Activated CD4-positive, alpha-beta T cell treated with anti-CD3 and anti-CD28 coated beads for 36 hours (primary cell): ENCODE measurements at regions not wholly inside any gene's neighbourhood (a gene's known extent, or its start where the extent isn't known, plus 50 kb on each side); places are given as distances from the start of the nearest gene placed in this dataset.

Experiments used
- ATAC-seq: fragments of 200-7000 bp; cut with Tn5 transposase; one replicate; pipeline ENCODE4 v1.10.0; 2021; ENCODE audit warnings: mild to moderate bottlenecking, moderate library complexity
- CTCF ChIA-PET: fragments of 350-600 bp; sonication (Branson Sonifier 250); formaldehyde crosslinking; loops from one replicate; lab custom pipeline; 2021; ENCODE audit warnings: antibody characterized with exemption; lab: Charles Lee
- POLR2A ChIA-PET: fragments of 350-600 bp; sonication (Branson Sonifier 250); formaldehyde crosslinking; loops from one replicate; lab custom pipeline; 2021; ENCODE audit warnings: antibody characterized with exemption, inconsistent platforms; lab: Charles Lee
- DNase-seq: peaks from one replicate; pipeline ENCODE4 v3.0.0-alpha.2; 2020
- H3K27ac Mint-ChIP-seq: one replicate; pipeline ENCODE4 v1.8.0; 2021; ENCODE audit warnings: mixed read lengths
- H3K27me3 Mint-ChIP-seq: one replicate; pipeline ENCODE4 v1.8.0; 2021; ENCODE audit warnings: mixed read lengths
- H3K36me3 Mint-ChIP-seq: one replicate; pipeline ENCODE4 v1.8.0; 2021; ENCODE audit warnings: low read depth, mixed read lengths
- H3K4me1 Mint-ChIP-seq: one replicate; pipeline ENCODE4 v1.8.0; 2021; ENCODE audit warnings: mixed read lengths
- H3K4me3 Mint-ChIP-seq: one replicate; pipeline ENCODE4 v1.8.0; 2021; ENCODE audit warnings: mild to moderate bottlenecking, moderate library complexity, mixed read lengths
- H3K9me3 Mint-ChIP-seq: one replicate; pipeline ENCODE4 v1.8.0; 2021; ENCODE audit warnings: low read depth, mixed read lengths
- intact Hi-C, 2 experiments: fragments of 100-400 bp; cut with DNase I in 1 of 2; cut with micrococcal nuclease in 1 of 2; formaldehyde crosslinking; loops; one replicate each; pipeline versions ENCODE4 v1.14.2 to v1.15.1; 2022 to 2024; cut with DNase I, micrococcal nuclease

DNA sequence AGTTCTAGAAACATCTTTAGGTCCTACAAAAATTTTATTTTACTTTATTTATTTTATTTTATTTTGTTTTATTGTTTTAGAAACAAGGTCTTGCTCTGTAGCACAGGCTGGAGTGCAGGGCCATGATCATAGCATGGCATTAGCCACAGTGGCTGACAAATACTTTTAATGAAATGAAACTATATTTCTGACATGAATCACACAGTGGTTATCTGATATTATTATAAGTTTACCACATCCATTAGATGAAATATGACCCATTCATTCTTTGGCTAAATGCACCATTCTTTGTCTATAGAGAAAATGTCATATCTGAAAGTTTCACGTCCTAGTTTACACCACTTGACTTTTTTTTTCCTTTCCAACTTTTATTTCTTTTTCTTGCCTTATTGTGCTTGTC, 613.4 kb upstream of the ADAMTS5 start:
- no peak for ATAC-seq
- peaks cover 2% of the 10 kb centered on the region for H3K9me3 Mint-ChIP-seq
- H3K27ac Mint-ChIP-seq, result no peak overlapping the region
- no peaks in the 10 kb centered on the region for H3K36me3 Mint-ChIP-seq
- intact Hi-C loops, result no loop called here
- H3K4me3 Mint-ChIP-seq, result no peak overlapping the region
- H3K27me3 Mint-ChIP-seq, result no peaks in the 10 kb centered on the region
- ChIA-PET CTCF (no interaction called here), POLR2A (no interaction called here)
- DNase-seq, result no peak
- no peaks in the 10 kb centered on the region for H3K4me1 Mint-ChIP-seq

DNA sequence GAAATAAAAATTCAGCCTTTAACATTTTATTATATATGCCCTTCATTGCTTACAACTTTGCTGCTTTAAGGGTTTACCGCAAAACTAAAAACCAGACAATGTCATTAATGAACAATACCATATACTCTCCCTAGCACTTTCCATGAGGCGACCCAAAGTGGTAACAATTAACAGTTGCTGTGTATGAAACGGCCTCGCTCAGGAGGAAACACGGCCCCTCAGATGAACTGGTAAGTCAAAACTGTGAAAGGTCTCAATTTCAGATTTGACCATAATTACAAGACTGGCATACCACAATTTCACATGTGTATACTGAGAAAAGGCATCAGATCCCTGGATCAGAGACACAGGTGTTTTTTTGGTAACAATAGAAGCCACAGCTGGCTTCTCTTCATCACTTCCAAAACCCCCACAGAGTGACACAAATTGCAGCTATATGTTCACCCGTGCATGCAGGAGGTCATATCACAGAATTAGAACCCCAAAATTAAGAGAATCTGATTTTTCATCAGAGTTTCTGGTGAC, 611.9 kb upstream of the ADAMTS5 start:
- intact Hi-C loops, result no loop called here
- peaks cover 2% of the 10 kb centered on the region for H3K9me3 Mint-ChIP-seq
- H3K27ac Mint-ChIP-seq, result no peak overlapping the region
- no peaks in the 10 kb centered on the region for H3K36me3 Mint-ChIP-seq
- CTCF ChIA-PET, result no interaction called here
- no peak overlapping the region for H3K4me3 Mint-ChIP-seq
- ATAC-seq (no peak), DNase-seq (no peak)
- H3K27me3 Mint-ChIP-seq, result no peaks in the 10 kb centered on the region
- no peaks in the 10 kb centered on the region for H3K4me1 Mint-ChIP-seq
- POLR2A ChIA-PET, result no interaction called here

DNA sequence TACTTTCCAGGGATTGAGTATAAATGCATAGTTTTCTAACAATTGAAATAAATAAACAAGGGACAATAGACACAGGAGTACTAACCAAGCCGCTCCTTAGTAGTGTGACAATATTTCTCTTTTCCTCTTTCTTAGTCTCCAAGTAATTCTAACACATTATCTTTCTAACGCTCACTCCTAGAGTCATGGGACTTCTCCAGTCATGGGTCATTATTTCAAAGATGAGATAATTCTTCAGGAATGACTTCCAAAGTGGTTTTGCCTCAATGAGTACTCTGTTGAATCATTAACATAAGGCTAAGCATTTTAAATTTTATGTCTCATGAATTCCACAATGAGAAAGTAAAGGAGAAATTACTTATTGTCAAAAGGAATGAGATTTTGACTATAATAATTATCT, 605.8 kb upstream of the ADAMTS5 start:
- DNase-seq (no peak), ATAC-seq (no peak)
- Mint-ChIP-seq H3K27ac (no peak overlapping the region), H3K27me3 (no peaks in the 10 kb centered on the region), H3K36me3 (no peaks in the 10 kb centered on the region), H3K4me1 (no peaks in the 10 kb centered on the region), H3K9me3 (no peaks in the 10 kb centered on the region), H3K4me3 (no peak overlapping the region)
- CTCF ChIA-PET, result no interaction called here
- POLR2A ChIA-PET, result no interaction called here
- intact Hi-C loops, result no loop called here

DNA sequence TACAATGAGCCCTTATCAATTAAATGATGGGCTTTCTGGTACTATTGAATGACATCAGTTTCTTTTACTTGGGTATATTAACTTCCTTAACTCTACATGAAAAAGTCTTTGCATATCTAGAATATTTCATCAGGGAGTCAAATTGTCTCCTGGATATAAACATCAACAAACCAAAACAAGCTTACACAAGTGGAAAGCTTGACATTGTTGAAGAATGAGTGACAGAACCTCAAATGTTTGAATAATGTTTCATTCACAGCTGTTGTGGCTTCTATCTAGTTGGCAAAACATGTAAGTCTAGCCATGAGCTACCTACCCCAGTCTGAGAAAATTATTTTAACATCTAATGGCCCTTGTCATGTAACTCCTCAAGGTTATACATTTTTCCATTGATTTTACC, 604.8 kb upstream of the ADAMTS5 start:
- CTCF ChIA-PET, result no interaction called here
- H3K27ac Mint-ChIP-seq, result no peak overlapping the region
- no peak for ATAC-seq
- intact Hi-C loops, result no loop called here
- H3K36me3 Mint-ChIP-seq, result no peaks in the 10 kb centered on the region
- H3K9me3 Mint-ChIP-seq, result no peaks in the 10 kb centered on the region
- H3K4me1 Mint-ChIP-seq, result no peaks in the 10 kb centered on the region
- H3K4me3 Mint-ChIP-seq, result no peak overlapping the region
- no peak for DNase-seq
- POLR2A ChIA-PET, result no interaction called here
- no peaks in the 10 kb centered on the region for H3K27me3 Mint-ChIP-seq

DNA sequence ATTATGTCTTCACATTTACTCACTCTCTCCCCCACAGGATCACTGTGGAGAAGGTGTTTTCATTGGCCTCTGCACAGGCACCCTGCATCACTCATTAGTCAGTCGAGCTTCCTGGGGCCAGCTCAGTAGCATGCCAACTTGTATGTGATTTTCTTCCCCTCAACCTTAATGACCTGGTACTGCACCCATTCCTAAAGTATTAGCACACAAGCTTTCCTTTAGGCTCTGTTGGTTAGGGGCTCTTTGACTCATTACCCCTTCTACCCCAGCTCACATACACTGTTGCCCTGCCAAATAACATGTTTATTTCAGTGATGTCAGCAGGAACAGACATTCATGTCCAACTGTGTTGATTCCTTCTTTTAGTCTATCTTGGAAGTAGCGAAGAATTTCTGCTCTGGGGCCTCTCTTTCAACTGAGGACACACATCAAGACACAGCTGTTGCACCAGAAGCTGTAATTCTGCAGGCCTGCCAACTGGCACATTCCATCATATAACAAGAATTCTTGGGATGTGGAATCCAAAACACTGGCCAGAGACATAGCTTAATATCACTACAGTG, 603.5 kb upstream of the ADAMTS5 start:
- no peaks in the 10 kb centered on the region for H3K9me3 Mint-ChIP-seq
- intact Hi-C loops, result no loop called here
- H3K36me3 Mint-ChIP-seq, result no peaks in the 10 kb centered on the region
- DNase-seq, result no peak
- no peak overlapping the region for H3K27ac Mint-ChIP-seq
- no peaks in the 10 kb centered on the region for H3K27me3 Mint-ChIP-seq
- POLR2A ChIA-PET, result no interaction called here
- no peak overlapping the region for H3K4me3 Mint-ChIP-seq
- ATAC-seq, result no peak
- no peaks in the 10 kb centered on the region for H3K4me1 Mint-ChIP-seq
- CTCF ChIA-PET, result no interaction called here

DNA sequence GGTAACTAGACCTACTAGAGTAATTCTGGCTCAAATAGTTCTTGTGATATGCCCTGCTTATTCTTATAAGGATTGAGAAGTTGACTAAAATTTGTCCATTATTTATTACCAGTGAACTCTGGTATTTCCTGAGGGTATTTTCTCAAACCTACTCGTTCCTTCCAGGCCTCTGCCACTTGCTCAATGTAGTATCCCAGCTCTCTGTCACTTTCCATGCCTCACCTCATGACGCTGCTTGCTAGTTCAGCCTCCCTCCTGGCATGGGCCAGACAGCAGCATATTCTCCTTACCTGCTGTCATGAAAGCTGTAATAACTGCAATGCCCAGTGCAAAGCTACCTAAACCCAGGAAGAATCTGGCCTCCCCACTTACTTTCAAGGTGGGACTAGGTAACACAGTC, 602.9 kb upstream of the ADAMTS5 start:
- intact Hi-C loops, result no loop called here
- DNase-seq (no peak), ATAC-seq (no peak)
- no peaks in the 10 kb centered on the region for H3K36me3 Mint-ChIP-seq
- CTCF ChIA-PET, result interaction anchor here (0.6 kb wide), 1 partner anchor 485 kb away, joined by 3 read pairs; no protein-coding TSS in a partner anchor
- no peak overlapping the region for H3K27ac Mint-ChIP-seq
- no peaks in the 10 kb centered on the region for H3K4me1 Mint-ChIP-seq
- no peaks in the 10 kb centered on the region for H3K9me3 Mint-ChIP-seq
- POLR2A ChIA-PET, result no interaction called here
- no peaks in the 10 kb centered on the region for H3K27me3 Mint-ChIP-seq
- no peak overlapping the region for H3K4me3 Mint-ChIP-seq

DNA sequence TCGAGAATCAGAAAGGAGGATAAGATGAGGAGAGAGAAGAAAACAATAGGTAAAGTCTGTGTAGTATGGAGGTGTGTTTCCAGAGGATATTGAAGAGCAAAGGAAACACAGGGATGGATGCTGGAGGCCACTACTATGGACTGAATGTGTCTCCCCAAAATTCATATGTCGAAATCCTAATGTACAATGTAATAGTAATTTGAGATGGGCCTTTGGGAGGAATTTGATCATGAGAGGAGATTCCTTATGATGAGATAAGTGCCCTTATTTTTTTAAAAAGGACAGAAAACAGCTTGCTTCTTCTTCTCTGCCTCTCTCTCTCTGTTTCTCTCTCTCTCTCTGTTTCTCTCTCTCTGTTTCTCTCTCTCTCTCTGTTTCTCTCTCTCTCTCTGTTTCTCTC, 602.2 kb upstream of the ADAMTS5 start:
- ChIA-PET POLR2A (no interaction called here), CTCF (no interaction called here)
- H3K27ac Mint-ChIP-seq, result no peak overlapping the region
- intact Hi-C loops, result no loop called here
- no peaks in the 10 kb centered on the region for H3K27me3 Mint-ChIP-seq
- no peaks in the 10 kb centered on the region for H3K9me3 Mint-ChIP-seq
- H3K4me3 Mint-ChIP-seq, result no peak overlapping the region
- ATAC-seq, result no peak
- DNase-seq, result no peak
- no peaks in the 10 kb centered on the region for H3K4me1 Mint-ChIP-seq
- H3K36me3 Mint-ChIP-seq, result no peaks in the 10 kb centered on the region

DNA sequence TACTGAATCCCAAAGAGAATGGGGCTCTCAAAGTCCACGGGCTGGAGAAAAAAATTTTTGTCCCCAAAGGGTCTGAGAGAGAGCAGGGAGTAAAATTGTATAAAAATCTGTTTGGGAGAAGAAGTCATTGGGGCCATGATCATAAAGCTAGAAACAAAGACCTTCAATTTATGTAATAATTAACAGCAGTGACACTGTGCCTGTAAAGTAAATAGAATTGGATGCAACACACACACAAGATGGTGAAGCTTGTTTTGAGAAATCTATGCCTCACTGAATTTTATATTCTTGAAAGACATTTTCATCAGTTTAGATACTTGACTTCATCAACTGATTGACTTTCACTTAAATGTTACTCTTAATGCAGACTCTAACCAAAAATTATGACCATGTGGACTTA, 600.5 kb upstream of the ADAMTS5 start:
- no peak for ATAC-seq
- no peaks in the 10 kb centered on the region for H3K9me3 Mint-ChIP-seq
- H3K36me3 Mint-ChIP-seq, result no peaks in the 10 kb centered on the region
- no peaks in the 10 kb centered on the region for H3K4me1 Mint-ChIP-seq
- CTCF ChIA-PET, result no interaction called here
- POLR2A ChIA-PET, result no interaction called here
- H3K27ac Mint-ChIP-seq, result no peak overlapping the region
- no peak for DNase-seq
- intact Hi-C loops, result no loop called here
- no peaks in the 10 kb centered on the region for H3K27me3 Mint-ChIP-seq
- no peak overlapping the region for H3K4me3 Mint-ChIP-seq

DNA sequence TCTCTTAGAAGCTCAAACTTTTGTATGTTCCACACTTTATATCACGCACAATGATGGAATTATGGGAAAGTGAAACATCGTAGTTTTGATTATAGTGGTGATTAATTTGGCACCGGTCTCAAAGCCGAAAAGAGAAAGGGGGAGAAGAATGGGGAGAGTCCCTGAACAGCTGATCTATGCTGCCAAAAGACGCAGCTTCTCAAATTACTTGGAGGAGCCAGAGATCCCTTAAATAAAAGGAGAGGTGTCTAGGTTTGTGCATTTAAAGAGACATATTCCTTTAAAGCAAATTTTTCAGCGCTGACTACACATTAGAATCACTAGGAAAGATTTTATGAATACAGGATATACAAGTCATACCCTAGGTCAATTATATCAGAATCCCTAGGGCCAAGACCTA, 599.6 kb upstream of the ADAMTS5 start:
- H3K27ac Mint-ChIP-seq, result no peak overlapping the region
- DNase-seq (no peak), ATAC-seq (no peak)
- no peak overlapping the region for H3K4me3 Mint-ChIP-seq
- H3K36me3 Mint-ChIP-seq, result no peaks in the 10 kb centered on the region
- ChIA-PET POLR2A (no interaction called here), CTCF (no interaction called here)
- H3K9me3 Mint-ChIP-seq, result no peaks in the 10 kb centered on the region
- intact Hi-C loops, result no loop called here
- no peaks in the 10 kb centered on the region for H3K27me3 Mint-ChIP-seq
- no peaks in the 10 kb centered on the region for H3K4me1 Mint-ChIP-seq

DNA sequence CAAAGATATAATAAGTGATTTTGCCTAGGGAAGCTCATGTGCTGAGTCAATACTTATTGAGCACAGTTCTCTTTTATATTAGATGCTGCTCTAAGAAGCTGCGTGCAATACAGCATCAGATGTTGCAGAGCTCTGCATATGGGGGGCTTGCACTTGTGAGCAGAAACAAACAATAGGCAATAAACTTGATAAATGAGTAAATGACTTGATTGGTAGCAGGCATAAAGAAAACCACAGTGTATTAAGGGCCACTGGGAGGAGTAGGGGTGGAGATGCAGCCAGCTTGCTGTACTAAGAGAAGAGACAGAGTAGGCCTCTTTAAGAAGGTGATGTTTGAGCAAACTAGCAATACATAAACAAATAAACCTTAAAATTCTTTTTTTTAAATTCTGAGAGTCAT, 598.5 kb upstream of the ADAMTS5 start:
- Mint-ChIP-seq H3K4me3 (no peak overlapping the region), H3K36me3 (no peaks in the 10 kb centered on the region), H3K27me3 (no peaks in the 10 kb centered on the region), H3K9me3 (peaks cover under 1% of the 10 kb centered on the region), H3K27ac (no peak overlapping the region), H3K4me1 (no peaks in the 10 kb centered on the region)
- POLR2A ChIA-PET, result no interaction called here
- CTCF ChIA-PET, result interaction anchor here (0.6 to 0.8 kb wide), 2 partner anchors 717 to 727 kb away, joined by 3 read pairs; no protein-coding TSS in a partner anchor
- DNase-seq (no peak), ATAC-seq (no peak)
- intact Hi-C loops, result loop anchor here (2.0 kb wide), 2 partner anchors 715 to 717 kb away; no protein-coding TSS in a partner anchor

DNA sequence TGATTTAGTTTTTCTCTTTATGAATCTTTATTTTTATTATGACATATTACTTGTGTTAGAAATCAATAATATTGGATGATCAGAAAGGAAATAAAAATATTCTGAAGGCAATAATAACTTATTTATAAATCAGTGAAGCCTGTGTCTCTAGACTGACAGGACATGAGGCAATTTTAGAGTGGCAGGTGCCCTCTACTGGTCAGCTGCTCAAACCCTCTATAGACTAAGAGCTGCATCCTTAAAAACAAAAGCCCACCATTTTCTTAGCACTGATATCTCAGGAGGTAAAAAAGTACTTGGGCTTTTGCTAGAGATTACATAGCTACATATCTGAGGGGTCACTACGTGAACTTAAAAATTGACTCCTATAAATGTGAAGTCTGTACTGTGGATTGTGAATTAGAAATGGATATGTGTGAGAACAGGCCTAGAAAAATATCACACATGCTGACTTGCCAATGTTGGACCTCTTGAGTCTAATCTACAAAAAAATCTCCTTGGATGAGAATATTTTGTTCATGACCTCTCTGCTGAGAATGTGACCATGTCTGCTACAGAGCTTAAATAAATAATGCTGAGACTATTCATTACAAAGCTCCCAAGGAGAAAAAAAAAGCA, 597.9 kb upstream of the ADAMTS5 start:
- ChIA-PET CTCF (interaction anchor here (0.6 to 0.8 kb wide), 2 partner anchors 716 to 727 kb away, joined by 3 read pairs; no protein-coding TSS in a partner anchor), POLR2A (no interaction called here)
- peaks cover 2% of the 10 kb centered on the region for H3K9me3 Mint-ChIP-seq
- no peaks in the 10 kb centered on the region for H3K36me3 Mint-ChIP-seq
- no peaks in the 10 kb centered on the region for H3K4me1 Mint-ChIP-seq
- intact Hi-C loops, result loop anchor here (2.0 kb wide), 2 partner anchors 714 to 716 kb away; no protein-coding TSS in a partner anchor
- H3K4me3 Mint-ChIP-seq, result no peak overlapping the region
- no peaks in the 10 kb centered on the region for H3K27me3 Mint-ChIP-seq
- DNase-seq (peak; percentile 24), ATAC-seq (no peak)
- H3K27ac Mint-ChIP-seq, result no peak overlapping the region

DNA sequence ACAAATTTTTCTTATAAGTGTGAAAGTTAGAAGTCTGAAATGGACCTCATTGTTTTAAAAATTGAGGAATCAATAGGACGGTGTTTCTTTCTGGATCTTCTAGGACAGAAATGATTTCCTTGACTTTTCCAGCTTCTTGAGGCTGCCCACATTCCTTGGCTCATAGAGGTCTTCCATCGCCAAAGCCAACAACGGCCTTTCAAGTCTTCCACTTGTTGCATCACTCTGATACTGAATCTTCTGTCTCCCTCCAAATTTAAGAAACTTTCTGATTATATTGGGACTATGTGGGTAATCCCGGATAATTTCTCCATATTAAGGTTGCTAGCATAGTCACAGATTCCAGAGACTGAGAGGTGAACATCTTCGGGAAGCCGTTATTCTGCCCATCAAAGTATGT, 595.4 kb upstream of the ADAMTS5 start:
- ChIA-PET CTCF (no interaction called here), POLR2A (no interaction called here)
- H3K36me3 Mint-ChIP-seq, result no peaks in the 10 kb centered on the region
- peaks cover 2% of the 10 kb centered on the region for H3K9me3 Mint-ChIP-seq
- no peak for DNase-seq
- intact Hi-C loops, result no loop called here
- H3K4me3 Mint-ChIP-seq, result no peak overlapping the region
- no peaks in the 10 kb centered on the region for H3K4me1 Mint-ChIP-seq
- no peak overlapping the region for H3K27ac Mint-ChIP-seq
- ATAC-seq, result no peak
- no peaks in the 10 kb centered on the region for H3K27me3 Mint-ChIP-seq
